H1 (cell line): ENCODE measurements at regions not wholly inside any gene's neighbourhood (a gene's known extent, or its start where the extent isn't known, plus 50 kb on each side); places are given as distances from the start of the nearest gene placed in this dataset.

Source experiments
- ATF2 ChIP-seq: IDR thresholded peaks from 2 replicates; pipeline ENCODE4 v1.6.1; 2012; ENCODE audit warnings: low read length, inconsistent platforms
- BACH1 ChIP-seq: IDR thresholded peaks from 2 replicates; pipeline ENCODE4 v1.6.1; 2012; ENCODE audit warnings: low read length, improper control_type of control experiment
- CBX5 ChIP-seq: fragments of 300-800, 300-1000 bp; sonication (generic); IDR thresholded peaks from 2 replicates; pipeline ENCODE4 v1.7.1; 2016; ENCODE audit warnings: antibody characterized with exemption, low read length, low read depth
- KDM5A ChIP-seq: fragments of 200-600 bp; IDR thresholded peaks from 2 replicates; pipeline ENCODE4 v1.7.1; 2012; ENCODE audit warnings: mild to moderate bottlenecking, low read length, inconsistent platforms, mixed read lengths
- POLR2A ChIP-seq, 2 experiments: IDR thresholded peaks; 1 replicate in 1 of 2; 2 replicates in 1 of 2; pipeline ENCODE4 v1.6.1; 2011; ENCODE audit warnings: low read depth in 2 of 2, low read length in 2 of 2, mild to moderate bottlenecking in 2 of 2; ENCODE audit errors: control extremely low read depth in 1 of 2
- TAF1 ChIP-seq: IDR thresholded peaks from 2 replicates; pipeline ENCODE4 v1.6.1; 2011; ENCODE audit warnings: mild to moderate bottlenecking, low read depth, low read length

- no peak for TF ChIP-seq ATF2
- TF ChIP-seq KDM5A: no peak
- TF ChIP-seq POLR2A (IDR thresholded peaks at IDR 0.05; ENCODE audit: control extremely low read depth in 1 of 2, low read depth in 2 of 2, low read length in 2 of 2): no peak
- no peak for TF ChIP-seq CBX5
- TF ChIP-seq BACH1: no peak
- TF ChIP-seq TAF1: no peak
Observed at GRCh38 chrX:5829469-5829868, 399.2 kb downstream of the NLGN4X start (continued).
